Stimulated activated CD8-positive, alpha-beta memory T cell treated with anti-CD3 and anti-CD28 coated beads, Interleukin-4, amount 100 ng/mL, for 1 hour (primary cell): ENCODE measurements at regions not wholly inside any gene's neighbourhood (a gene's known extent, or its start where the extent isn't known, plus 50 kb on each side); places are given as distances from the start of the nearest gene placed in this dataset.

Experiments used
- DNase-seq, 2 donors: peaks; one replicate each; pipeline ENCODE4 v3.0.0-alpha.2; 2020; ENCODE audit warnings: low read depth in 2 of 2, low spot score in 1 of 2

DNA sequence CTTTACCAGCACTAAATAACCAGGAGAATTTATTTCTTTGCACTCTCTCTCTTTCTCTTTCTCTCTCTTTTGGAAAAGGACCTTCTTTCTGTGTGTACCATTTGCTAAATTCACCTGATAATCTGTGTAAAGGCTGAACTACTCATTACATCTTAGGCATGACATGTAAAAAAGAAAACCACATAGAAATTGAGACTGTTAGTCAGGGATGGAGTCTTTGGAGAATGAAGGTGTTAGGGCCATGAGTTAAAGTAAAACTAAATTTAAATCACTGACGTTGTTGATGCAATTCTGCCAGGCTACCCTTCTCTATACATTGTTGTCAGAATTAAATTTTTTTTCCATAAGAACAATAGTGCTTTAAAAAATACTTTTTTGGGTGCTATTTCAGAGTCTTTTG lies 263.3 kb downstream of the PTEN start:
- no peak for DNase-seq

DNA sequence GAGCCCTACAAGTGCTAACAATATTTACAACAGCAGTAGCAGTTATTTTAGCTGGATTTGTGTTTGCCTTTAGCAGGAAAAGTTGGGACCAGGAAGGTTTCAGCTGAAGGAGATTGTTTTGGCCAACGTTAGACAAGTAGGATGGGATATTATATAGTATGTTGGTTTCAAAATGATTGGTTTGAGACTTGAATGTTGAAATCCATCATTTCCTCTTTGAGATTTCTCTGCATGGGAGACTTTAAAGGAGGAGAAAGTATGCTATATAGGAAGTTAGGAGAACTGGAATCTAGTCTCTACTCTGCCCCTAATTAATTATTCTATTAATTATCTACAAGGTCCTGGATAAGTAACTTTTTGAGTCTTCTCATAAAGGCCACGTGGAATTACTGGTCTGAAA lies 263.8 kb downstream of the PTEN start:
- DNase-seq: no peak

DNA sequence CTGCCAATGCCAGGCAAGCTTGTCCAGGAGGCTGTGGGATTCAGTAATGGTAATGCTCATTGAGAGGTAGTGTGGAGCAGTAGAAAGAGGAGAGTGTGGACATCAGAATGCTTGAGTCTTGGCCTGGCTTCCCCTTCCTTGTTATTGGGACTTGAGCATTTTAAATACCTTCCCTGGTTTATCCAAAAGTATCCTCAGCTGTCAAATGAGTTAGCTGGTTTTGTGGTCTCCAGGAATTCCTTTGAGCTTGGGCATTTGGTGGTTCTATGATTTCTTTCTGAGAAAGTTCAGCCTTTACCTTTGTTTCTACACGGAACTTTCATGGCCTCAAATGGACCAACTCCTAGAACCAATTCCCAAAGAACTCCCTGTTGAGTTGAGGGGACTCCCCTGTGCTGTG lies 264.3 kb downstream of the PTEN start:
- no peak for DNase-seq

DNA sequence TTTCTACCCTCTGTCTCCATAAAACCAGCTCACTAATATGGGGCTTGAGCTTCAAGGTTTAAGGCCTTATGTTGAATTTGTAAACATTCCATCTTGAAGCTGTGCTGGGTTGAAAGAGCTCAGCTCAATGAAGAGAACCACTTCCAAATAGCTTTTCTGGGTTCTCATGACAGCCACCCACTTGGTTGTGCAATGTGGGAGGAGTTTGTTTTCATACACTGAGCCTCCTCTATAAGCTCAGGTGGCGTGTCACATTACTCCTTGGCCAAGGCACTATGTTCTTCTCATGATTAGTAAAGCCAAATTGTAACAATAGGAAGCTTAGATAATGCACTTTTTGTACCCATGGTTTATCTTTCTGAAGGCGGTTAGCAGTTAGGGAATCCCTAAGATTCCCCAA lies 265.6 kb downstream of the PTEN start:
- DNase-seq: no peak

DNA sequence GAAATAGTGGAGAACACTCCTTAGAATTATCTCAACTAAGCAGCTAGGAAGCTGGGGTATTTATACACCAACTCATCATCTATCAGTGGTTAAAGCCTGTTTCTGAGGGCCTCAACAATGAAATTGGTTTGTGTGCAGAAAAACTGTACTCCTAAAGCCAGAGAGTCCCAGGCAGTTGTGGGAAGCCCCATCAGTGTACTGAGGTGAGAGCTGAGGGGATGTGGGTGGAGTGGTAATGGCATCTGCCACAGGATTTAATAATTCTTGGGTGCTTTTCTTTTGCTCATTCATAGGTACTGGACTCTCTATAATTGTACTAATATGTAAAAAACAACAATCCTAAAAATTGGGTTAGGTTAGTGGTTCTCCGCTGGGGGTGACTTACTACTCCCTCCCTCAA lies 267.5 kb downstream of the PTEN start:
- DNase-seq: no peak

DNA sequence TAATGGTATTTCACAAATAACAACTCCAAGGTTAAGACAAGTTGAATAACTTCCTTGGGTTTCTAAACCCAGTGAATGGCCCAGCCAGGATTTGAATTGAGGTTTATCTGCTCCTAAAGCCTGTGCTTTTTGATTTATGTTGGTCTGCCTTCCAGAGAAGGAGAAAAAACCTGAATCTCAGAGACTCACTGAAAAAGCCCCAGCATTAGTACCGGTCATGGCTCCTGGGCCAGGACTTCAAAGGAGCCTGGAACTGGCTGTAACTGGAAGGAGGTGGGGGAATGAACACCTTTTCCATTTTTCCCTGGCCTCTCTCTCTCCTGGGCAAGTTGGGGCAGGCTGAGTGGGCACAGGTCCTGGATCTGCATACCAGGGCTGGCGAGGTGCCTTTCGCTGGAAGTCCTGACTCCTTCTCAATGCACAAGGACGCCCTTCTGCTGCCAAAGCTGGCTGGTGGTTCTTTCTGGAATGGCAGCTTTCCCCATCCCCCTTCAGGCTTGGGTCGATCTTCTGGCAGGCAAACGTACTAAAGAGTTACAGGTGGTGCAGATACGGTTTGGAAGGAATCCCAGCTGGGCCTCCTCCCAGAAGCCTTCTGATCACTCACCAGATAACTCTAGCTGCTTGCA lies 268.2 kb downstream of the PTEN start:
- no peak for DNase-seq

DNA sequence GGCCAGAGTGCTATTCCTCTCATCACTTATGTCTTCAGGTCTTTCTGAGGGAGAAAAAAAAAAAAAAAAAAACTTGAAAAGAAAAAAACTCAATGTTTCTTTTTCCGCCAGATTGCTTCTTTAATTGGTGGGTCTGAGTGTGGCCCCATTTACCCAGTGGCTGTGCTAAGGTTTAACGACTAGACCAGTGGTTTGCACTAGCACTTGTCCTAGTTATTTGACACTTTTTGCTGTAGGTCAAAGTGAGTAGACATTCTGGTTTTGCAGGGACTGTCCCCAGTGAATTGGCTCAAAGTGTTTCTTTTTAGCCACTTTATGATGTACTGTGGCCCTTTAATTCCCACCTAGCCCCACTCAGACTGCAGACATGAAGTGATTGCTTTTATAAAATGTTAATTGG lies 273.3 kb downstream of the PTEN start:
- DNase-seq: no peak

DNA sequence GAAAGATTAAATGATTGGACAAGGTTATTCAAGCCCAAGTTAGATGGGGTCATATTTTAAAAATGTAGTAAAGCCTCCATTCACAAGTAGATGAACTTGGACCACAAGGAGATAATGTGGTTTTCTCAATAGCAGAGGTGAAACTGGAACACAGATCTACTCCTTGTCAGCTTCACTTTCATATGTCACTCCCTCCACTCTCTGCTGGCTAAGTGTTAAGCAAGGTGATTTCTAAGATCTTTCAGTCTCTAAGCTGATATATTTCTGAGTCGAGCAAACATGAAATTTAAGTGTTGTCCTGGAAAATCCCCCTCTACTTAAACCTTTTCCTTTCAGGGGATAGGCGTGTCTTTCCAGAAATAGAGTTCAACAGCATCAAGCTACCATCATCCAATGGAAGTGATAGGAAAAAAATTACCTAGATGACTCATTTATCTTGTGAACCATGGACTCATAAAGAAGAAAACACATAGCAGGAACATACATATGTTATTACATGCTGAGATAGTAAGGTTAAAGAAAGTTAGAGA lies 275.0 kb downstream of the PTEN start:
- DNase-seq: no peak

DNA sequence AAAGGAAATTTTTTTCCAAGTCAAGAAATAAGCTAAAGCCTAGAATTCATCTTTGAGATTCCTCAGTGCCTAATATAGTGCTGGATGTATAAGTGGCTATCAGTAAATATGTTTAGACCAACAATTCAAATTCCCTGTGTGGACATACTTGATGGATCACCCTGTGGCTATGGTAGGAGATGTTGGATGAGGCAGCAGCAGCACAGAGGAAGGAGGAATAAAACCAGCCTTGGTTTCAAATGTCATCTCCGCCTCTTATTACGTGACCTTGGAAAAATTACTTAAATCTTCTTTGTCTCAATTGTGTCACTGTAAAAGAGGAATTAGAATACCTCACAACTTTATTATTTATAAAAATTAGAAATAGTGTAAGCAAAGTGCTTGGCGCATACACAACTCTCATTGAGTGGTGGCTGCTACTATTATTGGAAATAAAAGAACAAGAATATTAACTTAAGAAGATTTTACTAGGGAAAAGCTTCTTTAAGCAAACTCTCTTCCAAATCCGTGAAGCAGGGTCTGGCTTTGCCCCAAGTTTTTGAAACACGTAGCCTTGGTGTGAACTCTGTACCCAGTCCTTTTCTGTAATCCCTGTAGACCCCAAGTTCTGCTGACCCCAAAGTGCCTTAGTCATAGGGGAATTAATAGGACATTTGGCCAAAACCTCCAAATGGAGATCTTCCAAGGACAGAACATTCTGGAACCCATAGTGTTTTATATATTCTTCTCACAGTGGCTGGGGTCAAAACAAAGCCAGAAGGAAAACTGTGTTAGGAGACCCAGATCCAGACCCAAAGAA lies 283.8 kb downstream of the PTEN start:
- no peak for DNase-seq

DNA sequence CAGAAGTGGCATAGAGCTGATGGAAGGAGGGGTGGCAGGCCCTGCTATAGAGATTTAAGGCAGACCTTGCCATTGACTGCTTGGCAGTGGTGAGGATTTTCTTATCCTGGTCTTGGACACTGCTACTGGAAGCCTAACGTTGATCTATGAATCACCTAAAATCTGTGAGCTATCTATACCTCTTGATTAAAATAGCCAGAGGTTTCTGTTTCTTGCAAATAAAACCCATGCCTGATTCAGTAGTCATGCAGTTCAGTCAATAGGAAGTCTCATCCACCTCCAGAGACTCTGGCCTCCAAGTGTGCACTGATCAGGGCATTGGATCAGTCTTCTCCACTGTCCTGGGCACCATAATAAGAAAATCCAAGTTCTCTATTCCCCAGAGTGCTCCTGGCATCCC lies 286.5 kb downstream of the PTEN start:
- DNase-seq: no peak

DNA sequence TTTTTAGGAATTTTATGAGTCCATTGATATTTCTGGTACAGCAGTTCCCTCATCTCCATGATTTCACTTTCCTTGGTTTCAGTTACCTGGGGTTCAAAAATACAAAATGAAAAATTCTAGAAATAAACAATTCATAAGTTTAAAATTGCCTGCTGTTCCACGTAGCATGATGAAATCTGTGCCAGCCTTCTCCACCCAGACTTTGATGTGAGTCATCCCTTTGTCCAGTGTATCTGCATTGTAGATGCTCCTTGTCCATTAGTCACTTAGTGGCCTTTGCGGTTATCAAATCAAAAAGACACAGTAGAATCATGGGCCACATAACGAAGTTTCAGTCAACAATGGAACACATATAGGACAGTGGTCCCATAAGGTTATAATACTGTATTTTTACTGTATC lies 286.9 kb downstream of the PTEN start:
- no peak for DNase-seq

DNA sequence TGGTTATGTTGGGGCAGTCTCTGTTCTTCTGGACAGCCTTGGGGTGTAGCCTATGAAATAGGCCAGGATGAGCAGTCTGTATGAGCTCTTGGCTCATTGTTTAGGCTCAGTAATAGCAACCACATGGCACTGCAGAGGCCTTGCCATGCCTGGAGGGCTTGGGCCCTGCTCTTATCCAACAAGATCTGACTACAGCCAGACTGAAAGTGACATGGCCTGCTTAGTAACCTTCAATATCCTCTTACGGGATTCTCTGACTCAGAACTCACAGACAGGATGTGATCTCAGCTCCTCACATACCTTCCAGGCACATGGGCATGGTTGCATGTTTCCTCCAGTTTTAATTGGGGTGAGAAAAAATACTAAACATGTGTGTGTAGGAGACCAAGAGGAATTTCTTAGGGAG lies 289.3 kb downstream of the PTEN start:
- no peak for DNase-seq

DNA sequence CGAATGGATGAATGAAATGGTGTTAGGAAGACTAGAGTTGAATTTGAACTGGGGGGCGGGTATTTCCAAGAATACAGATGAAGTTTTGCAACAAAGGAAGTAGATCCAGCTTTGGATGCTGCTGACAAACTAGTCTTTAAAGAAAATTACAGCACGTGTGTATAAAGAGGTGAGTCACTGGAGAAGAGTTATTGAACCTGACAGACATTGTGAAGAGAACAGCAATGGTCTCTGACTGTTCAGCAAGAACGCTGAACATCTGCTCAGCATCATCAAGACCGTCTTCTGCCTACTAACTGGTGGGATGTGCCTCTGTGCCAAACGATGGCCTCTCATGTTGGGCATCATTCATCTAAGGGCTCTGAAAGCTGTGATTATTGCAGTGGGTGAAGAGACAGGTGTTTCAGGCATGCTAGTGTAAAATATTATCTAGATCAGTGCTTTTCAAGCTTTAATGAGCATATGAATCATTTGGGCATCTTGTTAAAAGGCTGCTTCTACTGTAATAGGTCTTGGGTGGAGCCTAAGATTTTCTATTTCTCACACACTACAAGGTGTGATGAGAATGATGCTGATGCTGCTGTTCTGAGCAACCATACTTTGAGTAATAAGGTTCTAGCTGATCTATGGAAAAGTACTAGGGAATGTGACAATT lies 291.3 kb downstream of the PTEN start:
- DNase-seq: no peak

DNA sequence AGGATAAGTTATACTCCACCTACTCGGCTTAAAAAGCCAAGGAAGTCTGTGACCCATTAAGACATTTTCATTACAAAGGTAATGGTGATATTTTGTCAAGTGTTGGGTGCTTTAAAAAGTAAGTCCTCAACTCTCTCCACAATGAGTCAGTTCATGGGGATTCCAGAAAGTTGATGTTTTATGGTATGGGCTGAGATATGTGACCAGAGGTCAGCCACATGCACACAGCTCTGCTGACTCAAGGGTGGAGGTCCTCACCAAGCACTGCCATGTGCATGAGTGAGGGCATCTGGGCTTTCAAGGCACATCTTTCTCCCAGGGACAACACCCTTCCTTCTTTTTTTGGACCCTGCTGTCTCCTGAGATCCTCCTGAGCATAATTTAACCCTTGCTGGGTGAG lies 292.9 kb downstream of the PTEN start:
- DNase-seq: no peak

DNA sequence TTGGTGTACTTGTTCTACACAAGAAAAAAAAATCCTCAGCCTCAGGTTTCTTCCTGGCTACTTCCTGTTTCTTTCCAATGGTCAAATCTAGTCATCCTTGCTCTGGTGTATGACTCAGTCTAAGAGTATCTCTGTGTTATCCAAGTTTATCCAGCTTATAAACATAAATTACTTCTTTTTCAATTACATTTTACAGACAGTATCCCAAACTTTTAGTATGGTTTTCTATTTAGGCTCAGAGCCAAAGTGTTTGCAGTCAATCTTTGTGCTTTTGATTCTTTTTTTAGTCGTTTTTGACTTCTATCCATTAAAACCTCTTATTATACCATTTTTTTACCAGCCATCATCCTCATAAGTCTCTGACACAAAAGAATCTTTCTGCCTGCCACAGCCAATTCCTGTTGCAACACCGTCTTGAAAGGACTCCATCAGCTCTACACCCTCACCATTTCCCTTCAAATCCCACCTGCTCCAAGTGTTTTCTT lies 294.6 kb downstream of the PTEN start:
- DNase-seq: no peak

DNA sequence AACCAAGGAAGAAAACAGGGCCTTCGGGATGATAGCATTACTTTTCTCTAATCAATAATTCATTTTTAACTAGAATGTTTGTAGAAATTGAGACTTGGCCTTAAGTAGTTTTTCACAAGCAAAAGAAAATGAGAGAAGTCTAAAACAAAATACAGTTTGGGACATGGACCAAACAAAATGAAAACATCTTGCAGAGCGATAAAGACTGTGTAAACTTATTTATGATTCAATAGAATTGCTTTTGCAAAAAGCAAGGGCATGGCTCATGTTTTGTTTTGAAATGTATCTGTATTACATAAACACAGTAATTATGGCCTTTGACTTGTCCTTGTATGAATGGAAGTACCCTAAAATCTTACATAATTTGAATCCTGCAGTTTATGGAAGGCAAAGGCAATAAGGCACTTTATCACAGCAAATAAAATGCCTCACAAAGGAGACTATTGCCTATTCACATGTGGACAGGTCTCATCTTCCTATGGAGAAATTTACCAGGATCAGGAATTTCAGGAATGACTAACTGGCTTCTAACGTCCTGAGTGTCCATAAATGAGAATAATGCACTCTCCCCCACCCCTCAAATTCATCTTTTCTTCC lies 295.2 kb downstream of the PTEN start:
- DNase-seq: no peak

DNA sequence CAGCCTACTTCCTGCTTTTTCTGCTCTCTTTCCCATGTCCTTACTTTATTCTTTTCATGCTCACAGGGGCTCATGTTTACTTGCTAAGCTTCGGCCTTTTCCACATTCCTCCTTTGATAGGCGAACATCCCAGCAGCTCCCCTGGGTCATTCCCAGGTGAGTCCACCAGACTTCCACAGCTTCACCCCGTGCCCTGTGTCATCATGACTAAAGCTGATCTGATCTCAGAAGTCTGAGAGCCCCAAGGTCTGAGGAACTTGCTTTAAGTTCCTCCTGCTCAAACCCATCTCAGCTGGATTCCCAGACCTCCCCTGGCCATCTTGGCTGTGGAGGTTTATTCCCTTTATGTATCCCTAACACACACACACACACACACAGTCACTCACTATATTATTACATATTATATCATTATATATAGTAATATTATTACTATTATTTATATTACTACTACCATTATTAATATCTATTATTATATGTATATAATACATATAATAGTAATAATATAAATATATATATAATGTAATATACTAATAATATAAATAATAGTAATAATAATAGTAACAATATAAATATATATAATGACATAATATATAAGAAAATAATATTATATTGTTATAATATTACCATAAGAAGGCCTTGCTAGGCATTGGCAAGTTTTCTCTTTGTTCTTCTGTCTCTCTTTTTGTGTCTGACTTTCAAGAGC lies 295.9 kb downstream of the PTEN start:
- DNase-seq: no peak

DNA sequence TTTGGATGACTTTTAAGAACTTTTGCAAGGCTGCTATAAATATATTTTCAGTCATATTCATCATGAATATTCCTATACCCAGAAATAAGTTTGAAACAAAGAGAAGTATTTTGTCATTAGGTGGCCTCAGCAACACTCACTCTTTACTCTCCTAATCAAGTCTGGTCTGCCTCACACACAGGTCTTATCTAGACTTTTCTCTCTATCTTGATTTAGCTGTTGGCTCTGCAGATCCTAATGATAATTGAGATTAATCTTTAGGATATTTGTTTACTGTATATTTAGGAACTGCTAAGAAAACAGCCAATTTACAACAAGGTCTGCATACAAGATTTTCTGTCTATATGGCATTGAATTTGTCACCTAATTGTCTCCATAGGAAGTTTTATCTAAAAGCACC lies 297.6 kb downstream of the PTEN start:
- no peak for DNase-seq

DNA sequence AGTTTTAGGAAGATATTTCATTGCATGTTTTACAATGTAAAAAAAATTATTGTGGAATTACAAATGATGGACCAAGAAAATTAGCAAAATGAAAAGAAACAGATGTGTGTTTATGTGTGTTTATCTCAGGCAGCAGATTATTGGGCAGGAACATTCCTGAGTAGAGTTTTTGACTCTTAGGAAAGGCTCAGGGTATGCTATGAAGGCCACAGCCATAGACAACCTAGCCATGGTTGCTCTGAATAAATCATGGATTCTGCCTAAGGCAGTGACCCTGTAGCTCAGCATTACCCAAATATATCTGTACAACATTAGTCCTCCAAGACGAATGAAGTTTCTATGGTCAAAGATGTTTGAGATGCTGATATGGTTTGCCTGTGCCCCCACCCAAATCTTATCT lies 298.3 kb downstream of the PTEN start:
- DNase-seq: no peak

DNA sequence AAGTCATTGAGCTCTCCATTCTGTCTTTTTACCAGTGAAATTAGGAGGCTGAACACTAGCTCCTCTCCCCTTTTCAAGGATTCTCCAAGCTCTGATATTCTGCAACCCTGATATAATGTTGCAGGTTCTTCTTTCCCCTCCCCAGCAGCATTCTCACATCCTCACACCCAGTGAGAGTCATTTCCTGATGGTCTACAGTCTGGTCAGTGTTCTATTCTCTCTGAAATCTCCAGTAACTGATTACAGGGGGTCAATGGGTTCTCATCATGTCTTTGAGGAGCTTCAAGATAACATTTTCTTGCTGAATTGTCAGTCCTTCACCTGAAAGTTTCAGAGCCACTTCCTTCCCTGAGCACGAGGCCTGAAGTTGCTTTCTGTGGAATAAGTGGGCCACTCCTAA lies 299.4 kb downstream of the PTEN start:
- DNase-seq: no peak

DNA sequence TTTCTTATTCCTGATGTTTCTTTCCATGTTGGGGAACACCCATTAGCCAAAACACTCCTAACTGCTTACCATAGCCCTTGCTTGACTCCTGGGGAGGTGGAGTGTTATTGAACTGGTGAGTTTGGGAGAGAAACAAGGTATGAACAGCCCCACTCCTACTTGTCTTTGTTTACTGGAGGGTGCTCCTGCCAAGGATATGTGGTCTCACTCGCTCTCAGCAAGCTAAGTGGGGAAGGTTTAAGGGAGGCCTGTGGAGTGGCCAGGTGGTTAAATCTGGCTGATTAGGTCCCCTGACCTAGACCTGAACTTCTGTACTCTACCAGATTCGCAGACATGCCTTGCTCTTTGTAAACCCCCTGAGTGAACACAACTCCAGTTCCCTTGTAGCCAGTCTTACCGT lies 300.1 kb downstream of the PTEN start:
- DNase-seq: no peak
